ENCODE measurements at regions not wholly inside any gene's neighbourhood (a gene's known extent, or its start where the extent isn't known, plus 50 kb on each side); places are given as distances from the start of the nearest gene placed in this dataset.

- TF ChIP-seq POLR2A (IDR thresholded peaks at IDR 0.05) (no peak), CTCF (IDR thresholded peaks at IDR 0.05) (no peak), EP300 (IDR thresholded peaks at IDR 0.05) (no peak)
These were observed 70.0 kb downstream of the KLF6 start for GRCh38 chr10:3714967-3715366.

Measured in stomach (tissue), 4 donors.